Right lobe of liver (tissue), 6 donors: ENCODE measurements at regions not wholly inside any gene's neighbourhood (a gene's known extent, or its start where the extent isn't known, plus 50 kb on each side); places are given as distances from the start of the nearest gene placed in this dataset.

ENCODE experiments used
- ATAC-seq, 4 donors: fragments of 200-7000 bp; cut with Tn5 transposase; one replicate each; pipeline ENCODE4 v1.9.1; 2020; ENCODE audit warnings: mild to moderate bottlenecking in 4 of 4, moderate library complexity in 4 of 4
- DNase-seq, 3 donors: peaks; one replicate each; pipeline ENCODE4 v3.0.0-alpha.2; 2020
- H3K27ac ChIP-seq, 3 donors: fragments of 200-600 bp; one replicate each; pipeline ENCODE4 v1.8.0; 2022
- H3K27me3 ChIP-seq, 2 donors: fragments of 200-600 bp; one replicate each; pipeline ENCODE4 v1.8.0; 2022
- H3K36me3 ChIP-seq, 4 donors: fragments of 200-600 bp; sonication (generic) in 1 of 4; one replicate each; pipeline versions ENCODE4 v1.5.1 to v1.8.0; 2017 to 2022; ENCODE audit warnings: control low read depth in 1 of 4
- H3K4me1 ChIP-seq, 4 donors: fragments of 200-600 bp; sonication (generic) in 1 of 4; one replicate each; pipeline versions ENCODE4 v1.5.1 to v1.8.0; 2017 to 2022; ENCODE audit warnings: control low read depth in 1 of 4
- H3K4me3 ChIP-seq, 3 donors: fragments of 200-600 bp; one replicate each; pipeline ENCODE4 v1.8.0; 2022
- H3K9me3 ChIP-seq, 4 donors: fragments of 200-600 bp; sonication (generic) in 1 of 4; one replicate each; pipeline versions ENCODE4 v1.5.1 to v1.8.0; 2017 to 2022; ENCODE audit warnings: control low read depth in 1 of 4
- POLR2A ChIP-seq: fragments of 450-650 bp; IDR thresholded peaks from one replicate; pipeline ENCODE4 v1.6.1; 2017; ENCODE audit warnings: antibody characterized with exemption, mild to moderate bottlenecking
- WGBS: methylation state at CpG from one replicate; pipeline ENCODE4 v1.1.6; 2018; ENCODE audit warnings: low coverage, low lambda C conversion rate; ENCODE audit not compliant: insufficient coverage; ENCODE audit errors: missing lambda C conversion rate; 5-methylcytosine and 5-hydroxymethylcytosine counted together
- intact Hi-C, 2 donors: fragments of 100-400 bp; cut with DNase I; formaldehyde crosslinking; loops; one replicate each; pipeline versions ENCODE4 v1.11.2 to v1.14.1; 2022
- TF ChIP-seq, protein P1 (sequence below), 4 donors: fragments of 200-600 bp in 3 of 4; fragments of 450-650 bp in 1 of 4; IDR thresholded peaks; one replicate each; pipeline versions ENCODE4 v1.5.1 to v1.8.0; 2016 to 2022; ENCODE audit warnings: antibody characterized with exemption in 4 of 4, mild to moderate bottlenecking in 2 of 4
- donor health status: DM: no; HTN: yes; CAD: no.
- donor health status: DM: no; HTN: no; CAD: no.
- donor health status: DM: no; HTN: no; CAD: no.
- donor health status: DM: no; HTN: yes; CAD: no.
- donor health status: DM: no; HTN: yes; CAD: no.

DNA sequence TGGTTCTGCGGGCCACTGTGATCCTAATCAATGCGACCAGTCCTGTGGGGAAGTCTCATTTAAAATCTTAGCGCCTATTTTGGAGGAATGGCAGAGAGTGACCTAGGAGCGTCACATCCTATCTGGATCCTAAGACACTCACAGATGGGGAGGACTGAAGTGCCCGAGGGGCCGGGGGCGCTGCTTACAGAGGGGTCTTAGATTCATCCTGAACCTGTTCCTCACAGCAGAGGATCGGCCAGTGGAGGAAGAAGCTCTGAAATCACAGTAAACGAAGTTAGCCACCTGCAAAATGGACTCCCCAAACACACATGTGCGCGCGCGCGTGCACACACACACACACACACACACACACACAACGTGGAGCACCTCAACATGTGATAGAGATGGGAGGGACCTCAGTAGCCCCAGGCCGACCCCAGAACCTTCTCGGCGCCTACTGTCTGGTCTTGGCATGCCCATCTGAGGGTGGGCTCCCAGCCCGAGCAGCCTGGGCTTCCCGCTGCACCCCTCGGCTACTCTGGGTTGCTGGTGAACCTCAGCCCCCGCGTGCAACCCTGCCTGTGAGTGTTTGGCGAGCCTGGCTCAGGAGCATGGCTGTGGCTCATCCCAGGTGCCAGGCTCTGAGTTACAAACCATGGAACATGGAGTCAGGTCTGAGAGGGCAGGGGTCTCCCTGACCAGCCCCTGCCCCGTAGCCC is 613.3 kb downstream of the TBC1D22A start:
- DNase-seq = peak; percentile 7 to 42 (median 28)

DNA sequence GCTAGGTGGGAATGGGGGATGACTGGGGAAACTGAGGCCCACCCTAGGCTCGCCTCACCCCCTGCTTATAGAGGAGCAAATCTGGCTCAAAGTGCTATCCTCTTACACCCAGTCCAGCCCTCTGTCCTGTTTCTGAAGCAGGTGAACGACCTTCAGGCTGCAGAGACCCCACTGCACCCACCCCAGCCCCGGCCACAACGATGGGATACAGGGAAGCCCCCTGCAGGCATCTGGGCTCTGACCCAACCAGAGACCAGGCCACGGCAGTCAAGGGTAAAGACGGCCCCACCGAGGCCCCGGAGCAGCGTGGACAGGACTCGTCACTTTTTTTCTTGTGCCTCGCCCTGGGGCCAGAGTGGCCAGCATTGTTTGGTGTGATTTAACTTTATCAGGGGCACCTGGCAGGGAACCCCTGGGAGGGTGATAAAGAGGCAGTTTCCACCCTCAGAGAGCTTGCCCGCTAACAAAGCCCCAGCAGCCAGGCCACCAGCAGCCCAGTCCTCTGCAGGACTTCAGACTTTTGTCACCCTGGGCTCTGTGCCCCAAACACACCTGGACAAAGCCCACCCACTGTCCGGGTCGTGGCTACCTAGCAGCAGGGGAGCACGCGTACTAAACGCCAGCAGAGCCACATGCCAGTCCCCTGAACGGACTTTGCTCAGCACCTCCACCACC is 612.6 kb downstream of the TBC1D22A start:
- DNase-seq (peak; percentile 1 to 43 (median 35)), ATAC-seq (no peak)
- Histone ChIP-seq H3K4me1 (no peaks in the 10 kb centered on the region), H3K27me3 (no peaks in the 10 kb centered on the region), H3K27ac (no peak overlapping the region), H3K9me3 (no peaks in the 10 kb centered on the region), H3K36me3 (no peaks in the 10 kb centered on the region), H3K4me3 (no peak overlapping the region)
- intact Hi-C loops = no loop called here
- no peak for TF ChIP-seq POLR2A
- TF ChIP-seq, protein P1, sequence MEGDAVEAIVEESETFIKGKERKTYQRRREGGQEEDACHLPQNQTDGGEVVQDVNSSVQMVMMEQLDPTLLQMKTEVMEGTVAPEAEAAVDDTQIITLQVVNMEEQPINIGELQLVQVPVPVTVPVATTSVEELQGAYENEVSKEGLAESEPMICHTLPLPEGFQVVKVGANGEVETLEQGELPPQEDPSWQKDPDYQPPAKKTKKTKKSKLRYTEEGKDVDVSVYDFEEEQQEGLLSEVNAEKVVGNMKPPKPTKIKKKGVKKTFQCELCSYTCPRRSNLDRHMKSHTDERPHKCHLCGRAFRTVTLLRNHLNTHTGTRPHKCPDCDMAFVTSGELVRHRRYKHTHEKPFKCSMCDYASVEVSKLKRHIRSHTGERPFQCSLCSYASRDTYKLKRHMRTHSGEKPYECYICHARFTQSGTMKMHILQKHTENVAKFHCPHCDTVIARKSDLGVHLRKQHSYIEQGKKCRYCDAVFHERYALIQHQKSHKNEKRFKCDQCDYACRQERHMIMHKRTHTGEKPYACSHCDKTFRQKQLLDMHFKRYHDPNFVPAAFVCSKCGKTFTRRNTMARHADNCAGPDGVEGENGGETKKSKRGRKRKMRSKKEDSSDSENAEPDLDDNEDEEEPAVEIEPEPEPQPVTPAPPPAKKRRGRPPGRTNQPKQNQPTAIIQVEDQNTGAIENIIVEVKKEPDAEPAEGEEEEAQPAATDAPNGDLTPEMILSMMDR (IDR thresholded peaks at IDR 0.05) = no peak
- 56% methylated on average over 5 of the region's 18 CpGs for WGBS

More for the DNA sequence above, 613.3 kb downstream of the TBC1D22A start:
- ATAC-seq = no peak
- Histone ChIP-seq H3K9me3 (no peaks in the 10 kb centered on the region), H3K4me1 (no peaks in the 10 kb centered on the region), H3K36me3 (no peaks in the 10 kb centered on the region), H3K4me3 (no peak overlapping the region), H3K27ac (no peak overlapping the region), H3K27me3 (no peaks in the 10 kb centered on the region)
- intact Hi-C loops = no loop called here
- TF ChIP-seq, protein P1 (IDR thresholded peaks at IDR 0.05) = no peak
- no peak for TF ChIP-seq POLR2A
- WGBS = 65% methylated on average over 15 of the region's 25 CpGs

DNA sequence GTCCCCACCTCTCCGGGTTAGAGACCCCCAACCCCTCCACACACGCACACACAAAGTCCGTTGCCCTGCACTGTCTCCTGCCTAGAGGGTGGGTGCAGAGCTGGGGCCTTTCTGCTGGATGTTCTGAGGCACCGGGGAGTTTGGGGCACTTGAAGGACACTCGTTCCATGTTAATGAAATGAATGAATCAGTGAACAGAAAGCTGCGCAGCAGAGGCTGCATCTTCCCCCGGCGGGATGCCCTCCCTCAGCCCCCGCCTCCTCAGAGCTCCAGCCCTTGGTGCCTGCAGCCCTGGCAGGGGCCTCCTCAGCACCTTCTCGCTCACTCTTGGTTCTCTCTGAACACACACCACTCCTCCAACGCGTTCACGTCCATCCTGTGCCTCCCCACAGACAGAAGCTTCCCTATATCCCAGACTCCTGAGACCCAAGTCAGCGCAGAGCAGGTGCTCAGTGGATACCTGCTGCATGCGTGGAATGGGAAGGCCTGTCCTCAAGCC is 611.9 kb downstream of the TBC1D22A start:
- WGBS = 85% methylated on average over 9 of the region's 15 CpGs
- no peak overlapping the region for H3K4me3 ChIP-seq
- no peak for ATAC-seq
- no peaks in the 10 kb centered on the region for H3K27me3 ChIP-seq
- DNase-seq = peak in 2 of 3 donors; percentile 26 to 29
- H3K36me3 ChIP-seq = no peaks in the 10 kb centered on the region
- H3K27ac ChIP-seq = no peak overlapping the region
- no peak for TF ChIP-seq POLR2A
- TF ChIP-seq, protein P1 (IDR thresholded peaks at IDR 0.05) = no peak
- H3K9me3 ChIP-seq = no peaks in the 10 kb centered on the region
- no peaks in the 10 kb centered on the region for H3K4me1 ChIP-seq
- intact Hi-C loops = no loop called here

GRCh38 chr22:47373648-47374272 is 611.3 kb downstream of the TBC1D22A start:
- H3K27me3 ChIP-seq = no peaks in the 10 kb centered on the region
- H3K9me3 ChIP-seq = no peaks in the 10 kb centered on the region
- TF ChIP-seq POLR2A = no peak
- TF ChIP-seq, protein P1 (IDR thresholded peaks at IDR 0.05) = no peak
- WGBS = 54% methylated on average over 5 of the region's 13 CpGs
- H3K27ac ChIP-seq = no peak overlapping the region
- H3K36me3 ChIP-seq = no peaks in the 10 kb centered on the region
- ATAC-seq = no peak
- H3K4me3 ChIP-seq = no peak overlapping the region
- intact Hi-C loops = no loop called here
- peak in 2 of 3 donors; percentile 19 to 21 for DNase-seq
- H3K4me1 ChIP-seq = no peaks in the 10 kb centered on the region
